ENCODE measurements at regions not wholly inside any gene's neighbourhood (a gene's known extent, or its start where the extent isn't known, plus 50 kb on each side); places are given as distances from the start of the nearest gene placed in this dataset.

- no peak for DNase-seq
Observed at GRCh38 chr7:156148547-156148946, 336.3 kb upstream of the SHH start.

GRCh38 chr7:156147756-156148504, 335.7 kb upstream of the SHH start:
- DNase-seq = no peak

GRCh38 chr7:156147104-156147503, 334.8 kb upstream of the SHH start:
- no peak for DNase-seq

GRCh38 chr7:156145996-156146395, 333.7 kb upstream of the SHH start:
- DNase-seq = no peak

- no peak for DNase-seq
Observed at GRCh38 chr7:156145184-156145583, 332.9 kb upstream of the SHH start.

GRCh38 chr7:156143683-156144082, 331.4 kb upstream of the SHH start:
- DNase-seq = no peak

GRCh38 chr7:156143158-156143557, 330.9 kb upstream of the SHH start:
- no peak for DNase-seq

- DNase-seq = no peak
Observed at GRCh38 chr7:156141941-156142340, 329.7 kb upstream of the SHH start.

- no peak for DNase-seq
Observed at GRCh38 chr7:156140896-156141295, 328.6 kb upstream of the SHH start.

- no peak for DNase-seq
Observed at GRCh38 chr7:156140447-156140846, 328.2 kb upstream of the SHH start.

GRCh38 chr7:156139633-156140032, 327.4 kb upstream of the SHH start:
- DNase-seq = no peak

- DNase-seq = no peak
Observed at GRCh38 chr7:156139112-156139511, 326.8 kb upstream of the SHH start.

- no peak for DNase-seq
Observed at GRCh38 chr7:156131881-156132280, 319.6 kb upstream of the SHH start.

- DNase-seq = no peak
Observed at GRCh38 chr7:156129522-156129921, 317.3 kb upstream of the SHH start.

GRCh38 chr7:156128496-156128895, 316.2 kb upstream of the SHH start:
- DNase-seq = no peak

GRCh38 chr7:156127166-156128134, 315.2 kb upstream of the SHH start:
- DNase-seq = no peak

GRCh38 chr7:156125841-156126730, 313.8 kb upstream of the SHH start:
- DNase-seq = no peak

GRCh38 chr7:156124356-156124755, 312.1 kb upstream of the SHH start:
- DNase-seq = no peak

GRCh38 chr7:156123362-156123761, 311.1 kb upstream of the SHH start:
- DNase-seq = no peak

- DNase-seq = no peak
Observed at GRCh38 chr7:156122752-156123354, 310.6 kb upstream of the SHH start.

GRCh38 chr7:156121956-156122355, 309.7 kb upstream of the SHH start:
- no peak for DNase-seq

- DNase-seq = no peak
Observed at GRCh38 chr7:156121434-156121833, 309.2 kb upstream of the SHH start.

- DNase-seq = no peak
Observed at GRCh38 chr7:156120552-156120951, 308.3 kb upstream of the SHH start.

Data from T1000 (cell line).